Smooth muscle cell (in vitro differentiated cells): ENCODE measurements at regions not wholly inside any gene's neighbourhood (a gene's known extent, or its start where the extent isn't known, plus 50 kb on each side); places are given as distances from the start of the nearest gene placed in this dataset.

Experiments
- DNase-seq: peaks from one replicate; lab custom pipeline; 2025; ENCODE audit not compliant: unreplicated experiment; lab: John Stamatoyannopoulos, UW
- H2AFZ ChIP-seq: fragments of 200-600 bp; sonication (generic); 2 replicates; pipeline ENCODE4 v1.6.0; 2016; ENCODE audit warnings: antibody characterized with exemption, low read depth, mild to moderate bottlenecking
- H3F3A ChIP-seq: fragments of 200-600 bp; sonication (generic); 2 replicates; pipeline ENCODE4 v1.6.0; 2017; ENCODE audit warnings: antibody characterized with exemption, low read depth
- H3K27ac ChIP-seq: fragments of 200-600 bp; sonication (generic); 2 replicates; pipeline ENCODE4 v1.5.1; 2016; ENCODE audit warnings: low read depth, mild to moderate bottlenecking
- H3K27me3 ChIP-seq: fragments of 200-600 bp; sonication (generic); 2 replicates; pipeline ENCODE4 v1.6.1; 2016; ENCODE audit warnings: low read depth, mild to moderate bottlenecking
- H3K36me3 ChIP-seq: fragments of 200-600 bp; sonication (generic); 2 replicates; pipeline ENCODE4 v1.5.1; 2016; ENCODE audit warnings: low read depth
- H3K4me1 ChIP-seq: fragments of 200-600 bp; sonication (generic); 2 replicates; pipeline ENCODE4 v1.5.1; 2016; ENCODE audit warnings: low read depth
- H3K4me2 ChIP-seq: fragments of 200-600 bp; sonication (generic); 2 replicates; pipeline ENCODE4 v1.6.0; 2016; ENCODE audit warnings: mild to moderate bottlenecking
- H3K4me3 ChIP-seq: fragments of 200-600 bp; sonication (generic); 2 replicates; pipeline ENCODE4 v1.5.1; 2016; ENCODE audit warnings: mild to moderate bottlenecking
- H3K79me2 ChIP-seq: fragments of 200-600 bp; sonication (generic); 2 replicates; pipeline ENCODE4 v1.6.0; 2016; ENCODE audit warnings: low read depth, mild to moderate bottlenecking
- H3K9ac ChIP-seq: fragments of 200-600 bp; sonication (generic); 2 replicates; pipeline ENCODE4 v1.6.0; 2016; ENCODE audit warnings: low read depth
- H3K9me3 ChIP-seq: fragments of 200-600 bp; sonication (generic); replicated peaks from 2 replicates; pipeline ENCODE4 v1.5.1; 2016; ENCODE audit warnings: low read depth
- H4K20me1 ChIP-seq: fragments of 200-600 bp; sonication (generic); 2 replicates; pipeline ENCODE4 v1.6.0; 2016; ENCODE audit warnings: low read depth
- WGBS: methylation state at CpG from one replicate; pipeline ENCODE4 v1.1.7; 2016; ENCODE audit warnings: low lambda C conversion rate; 5-methylcytosine and 5-hydroxymethylcytosine counted together
- TF ChIP-seq, protein P1 (sequence below): fragments of 200-600 bp; sonication (generic); IDR thresholded peaks from 2 replicates; pipeline ENCODE4 v1.5.1; 2017; ENCODE audit warnings: borderline replicate concordance, mild to moderate bottlenecking, antibody characterized with exemption; ENCODE audit not compliant: insufficient read depth, poor library complexity, severe bottlenecking

DNA sequence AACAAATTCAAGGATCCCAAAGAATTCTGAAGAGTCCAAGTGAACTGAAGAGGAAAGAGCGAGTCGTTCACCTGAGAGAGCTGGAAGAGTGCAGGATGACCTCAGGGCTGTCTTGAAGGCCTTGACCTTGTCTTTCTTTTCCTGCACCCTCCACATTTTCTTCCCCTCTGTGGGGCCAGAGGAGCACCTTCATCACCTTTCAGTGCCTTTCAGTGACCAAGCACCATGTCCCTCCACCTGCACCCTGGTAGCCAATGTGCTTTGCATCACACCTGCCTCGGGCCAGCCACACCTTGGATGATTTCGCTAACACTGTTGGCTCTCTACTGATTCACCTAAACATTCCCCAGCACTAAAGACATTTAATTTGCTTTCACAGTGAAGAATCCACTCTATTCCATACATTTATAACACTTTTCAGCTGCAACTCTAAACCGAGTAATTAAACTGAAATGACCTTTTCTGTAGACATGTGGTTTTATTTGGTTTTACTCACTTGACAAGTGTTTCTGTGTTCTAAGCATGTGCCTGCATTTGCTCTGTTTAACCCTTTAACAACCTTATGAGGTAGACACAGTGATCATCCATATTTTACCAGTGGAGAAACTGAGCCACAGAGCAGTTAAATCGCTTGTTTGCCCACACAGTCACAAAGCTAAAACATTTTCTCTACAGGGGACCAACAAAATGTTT, 121.3 kb upstream of the CST7 start:
- H3K4me3 ChIP-seq, result no peak overlapping the region
- no peaks in the 10 kb centered on the region for H3K27me3 ChIP-seq
- WGBS, result 91% methylated on average over 6 of the region's 6 CpGs
- no peak overlapping the region for H2AFZ ChIP-seq
- no peaks in the 10 kb centered on the region for H3K79me2 ChIP-seq
- H3K36me3 ChIP-seq, result no peaks in the 10 kb centered on the region
- H3K4me2 ChIP-seq, result no peak overlapping the region
- no peaks in the 10 kb centered on the region for H3K4me1 ChIP-seq
- H3K27ac ChIP-seq, result no peak overlapping the region
- no peaks in the 10 kb centered on the region for H3K9me3 ChIP-seq
- H4K20me1 ChIP-seq, result no peaks in the 10 kb centered on the region
- TF ChIP-seq, protein P1, sequence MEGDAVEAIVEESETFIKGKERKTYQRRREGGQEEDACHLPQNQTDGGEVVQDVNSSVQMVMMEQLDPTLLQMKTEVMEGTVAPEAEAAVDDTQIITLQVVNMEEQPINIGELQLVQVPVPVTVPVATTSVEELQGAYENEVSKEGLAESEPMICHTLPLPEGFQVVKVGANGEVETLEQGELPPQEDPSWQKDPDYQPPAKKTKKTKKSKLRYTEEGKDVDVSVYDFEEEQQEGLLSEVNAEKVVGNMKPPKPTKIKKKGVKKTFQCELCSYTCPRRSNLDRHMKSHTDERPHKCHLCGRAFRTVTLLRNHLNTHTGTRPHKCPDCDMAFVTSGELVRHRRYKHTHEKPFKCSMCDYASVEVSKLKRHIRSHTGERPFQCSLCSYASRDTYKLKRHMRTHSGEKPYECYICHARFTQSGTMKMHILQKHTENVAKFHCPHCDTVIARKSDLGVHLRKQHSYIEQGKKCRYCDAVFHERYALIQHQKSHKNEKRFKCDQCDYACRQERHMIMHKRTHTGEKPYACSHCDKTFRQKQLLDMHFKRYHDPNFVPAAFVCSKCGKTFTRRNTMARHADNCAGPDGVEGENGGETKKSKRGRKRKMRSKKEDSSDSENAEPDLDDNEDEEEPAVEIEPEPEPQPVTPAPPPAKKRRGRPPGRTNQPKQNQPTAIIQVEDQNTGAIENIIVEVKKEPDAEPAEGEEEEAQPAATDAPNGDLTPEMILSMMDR, result no peak
- no peak for DNase-seq
- no peaks in the 10 kb centered on the region for H3F3A ChIP-seq
- H3K9ac ChIP-seq, result no peak overlapping the region

DNA sequence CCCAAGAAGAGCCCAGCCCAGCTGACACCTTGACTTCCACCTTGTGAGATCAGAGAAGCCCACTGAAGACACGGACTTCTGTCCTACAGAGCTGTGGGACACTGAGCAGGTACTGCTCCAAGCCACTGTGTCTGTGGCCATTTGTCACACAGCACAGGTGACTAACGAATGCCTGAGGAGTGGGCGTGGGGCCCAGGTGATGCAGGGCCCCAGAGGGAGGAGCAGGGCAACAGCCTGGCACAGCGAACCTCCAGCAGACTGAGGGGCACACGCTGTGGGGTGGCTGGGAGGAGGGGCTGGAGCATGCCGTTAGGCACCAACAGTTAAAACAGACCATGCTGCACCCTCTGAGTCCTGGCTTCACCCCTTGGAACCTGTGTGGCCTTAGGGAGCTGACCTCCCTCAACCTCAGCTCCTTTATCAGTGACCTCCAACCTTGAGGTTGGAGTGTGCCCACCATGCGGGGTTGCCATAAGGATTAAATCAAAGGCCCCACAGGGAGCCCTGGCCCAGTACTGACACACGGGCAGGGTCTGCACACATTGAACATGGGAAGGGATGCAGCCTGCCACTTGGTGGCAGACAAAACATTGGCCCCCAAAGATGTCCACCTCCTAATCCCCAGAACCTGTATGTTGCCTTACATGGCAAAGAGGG, 119.9 kb upstream of the CST7 start:
- WGBS, result 85% methylated on average over 8 of the region's 8 CpGs

DNA sequence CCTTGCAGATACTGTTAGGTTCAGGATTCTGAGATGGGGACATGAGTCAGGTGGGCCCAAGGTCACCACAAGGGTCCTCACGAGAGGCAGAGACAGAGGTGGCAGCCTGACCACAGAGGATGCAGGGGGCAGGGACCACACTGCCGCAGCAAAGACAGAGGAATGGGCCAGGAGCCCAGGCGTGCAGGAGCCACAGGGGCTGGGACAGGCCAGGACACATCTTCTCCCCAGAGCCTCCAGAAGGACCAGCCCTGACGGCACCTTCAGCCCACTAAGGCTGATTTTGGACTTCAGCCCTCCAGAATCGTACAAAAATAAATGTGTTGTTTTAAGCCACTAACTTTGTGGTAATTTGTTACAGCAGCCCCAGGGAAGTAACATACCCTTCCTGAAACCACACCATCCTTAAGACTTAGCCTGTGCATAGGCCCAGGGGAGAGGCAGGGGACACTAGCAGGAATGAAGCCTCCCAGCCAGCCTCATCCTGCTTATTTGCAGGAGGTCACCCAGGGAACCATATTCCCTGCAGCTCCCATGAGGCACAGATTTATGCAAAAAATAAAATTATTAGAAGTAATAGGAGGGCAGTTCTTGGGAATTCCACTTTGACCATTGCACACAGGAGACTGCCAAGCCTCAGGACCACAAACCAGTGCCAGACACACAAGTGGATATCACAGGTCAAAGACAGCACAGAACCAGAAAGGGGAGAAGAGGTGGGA, 119.3 kb upstream of the CST7 start:
- H3K36me3 ChIP-seq, result no peaks in the 10 kb centered on the region
- DNase-seq, result no peak
- no peaks in the 10 kb centered on the region for H3F3A ChIP-seq
- no peaks in the 10 kb centered on the region for H3K4me1 ChIP-seq
- no peak overlapping the region for H3K9ac ChIP-seq
- H3K9me3 ChIP-seq, result no peaks in the 10 kb centered on the region
- 95% methylated on average over 5 of the region's 5 CpGs for WGBS
- no peaks in the 10 kb centered on the region for H4K20me1 ChIP-seq
- H3K27me3 ChIP-seq, result no peaks in the 10 kb centered on the region
- H2AFZ ChIP-seq, result no peak overlapping the region
- no peak overlapping the region for H3K27ac ChIP-seq
- no peak overlapping the region for H3K4me3 ChIP-seq
- no peak overlapping the region for H3K4me2 ChIP-seq
- TF ChIP-seq, protein P1, result no peak
- H3K79me2 ChIP-seq, result no peaks in the 10 kb centered on the region

More for the DNA sequence above, 119.9 kb upstream of the CST7 start:
- DNase-seq, result no peak
- Histone ChIP-seq H3K9ac (no peak overlapping the region), H3F3A (no peaks in the 10 kb centered on the region), H4K20me1 (no peaks in the 10 kb centered on the region), H3K27me3 (no peaks in the 10 kb centered on the region), H3K27ac (no peak overlapping the region), H3K79me2 (no peaks in the 10 kb centered on the region), H3K4me2 (no peak overlapping the region), H3K4me3 (no peak overlapping the region), H3K36me3 (no peaks in the 10 kb centered on the region), H2AFZ (no peak overlapping the region), H3K9me3 (no peaks in the 10 kb centered on the region), H3K4me1 (no peaks in the 10 kb centered on the region)
- TF ChIP-seq, protein P1, result no peak
